Duodenal mucosa (tissue), 2 donors: ENCODE measurements at regions not wholly inside any gene's neighbourhood (a gene's known extent, or its start where the extent isn't known, plus 50 kb on each side); places are given as distances from the start of the nearest gene placed in this dataset.

Experiments used
- H3K27ac ChIP-seq: one replicate; pipeline ENCODE4 v1.7.0; 2013; ENCODE audit warnings: low read depth, low read length
- H3K27me3 ChIP-seq, 2 donors: one replicate each; pipeline ENCODE4 v1.7.0; 2013; ENCODE audit warnings: low read length in 2 of 2, control low read depth in 1 of 2; ENCODE audit not compliant: insufficient read depth in 2 of 2, control insufficient read depth in 1 of 2
- H3K36me3 ChIP-seq, 2 donors: one replicate each; pipeline ENCODE4 v1.7.0; 2013; ENCODE audit warnings: low read length in 2 of 2, control low read depth in 1 of 2; ENCODE audit not compliant: insufficient read depth in 2 of 2, control insufficient read depth in 1 of 2
- H3K4me1 ChIP-seq, 2 donors: one replicate each; pipeline ENCODE4 v1.7.0; 2013; ENCODE audit warnings: low read length in 2 of 2, control low read depth in 1 of 2; ENCODE audit not compliant: insufficient read depth in 2 of 2, control insufficient read depth in 1 of 2
- H3K4me3 ChIP-seq, 2 donors: one replicate each; pipeline ENCODE4 v1.7.0; 2013; ENCODE audit warnings: low read length in 2 of 2, low read depth in 1 of 2
- H3K9ac ChIP-seq, 2 donors: one replicate each; pipeline ENCODE4 v1.7.0; 2013; ENCODE audit warnings: low read length in 2 of 2, low read depth in 1 of 2
- H3K9me3 ChIP-seq, 2 donors: one replicate each; pipeline ENCODE4 v1.7.0; 2013; ENCODE audit warnings: low read length in 2 of 2, control low read depth in 1 of 2; ENCODE audit not compliant: control insufficient read depth in 1 of 2

- H3K9ac ChIP-seq = no peak overlapping the region
- H3K4me1 ChIP-seq = peaks cover 0 to 13% of the 10 kb centered on the region in 2 donors
- H3K9me3 ChIP-seq = no peaks in the 10 kb centered on the region
- no peak overlapping the region for H3K4me3 ChIP-seq
- no peaks in the 10 kb centered on the region for H3K27me3 ChIP-seq
- H3K27ac ChIP-seq = no peak overlapping the region
- H3K36me3 ChIP-seq = no peaks in the 10 kb centered on the region
These were observed 49.8 kb downstream of the PLCE1 start for GRCh38 chr10:94043431-94043990.

- Histone ChIP-seq H3K4me1 (peaks cover 0 to 13% of the 10 kb centered on the region in 2 donors), H3K36me3 (no peaks in the 10 kb centered on the region), H3K9ac (no peak overlapping the region), H3K27me3 (no peaks in the 10 kb centered on the region), H3K27ac (no peak overlapping the region), H3K4me3 (no peak overlapping the region), H3K9me3 (no peaks in the 10 kb centered on the region)
These were observed 52.4 kb downstream of the PLCE1 start for GRCh38 chr10:94046098-94046497.

GRCh38 chr10:94047293-94047692 is 53.6 kb downstream of the PLCE1 start:
- H3K36me3 ChIP-seq = no peaks in the 10 kb centered on the region
- no peak overlapping the region for H3K4me3 ChIP-seq
- no peak overlapping the region for H3K27ac ChIP-seq
- H3K4me1 ChIP-seq = peaks cover 0 to 7% of the 10 kb centered on the region in 2 donors
- H3K9ac ChIP-seq = no peak overlapping the region
- no peaks in the 10 kb centered on the region for H3K9me3 ChIP-seq
- H3K27me3 ChIP-seq = no peaks in the 10 kb centered on the region

GRCh38 chr10:94049911-94050310 is 56.2 kb downstream of the PLCE1 start:
- no peaks in the 10 kb centered on the region for H3K4me1 ChIP-seq
- H3K27me3 ChIP-seq = no peaks in the 10 kb centered on the region
- H3K9me3 ChIP-seq = no peaks in the 10 kb centered on the region
- H3K27ac ChIP-seq = no peak overlapping the region
- no peaks in the 10 kb centered on the region for H3K36me3 ChIP-seq
- H3K4me3 ChIP-seq = no peak overlapping the region
- no peak overlapping the region for H3K9ac ChIP-seq

- no peak overlapping the region for H3K9ac ChIP-seq
- H3K9me3 ChIP-seq = no peaks in the 10 kb centered on the region
- H3K4me3 ChIP-seq = no peak overlapping the region
- H3K36me3 ChIP-seq = no peaks in the 10 kb centered on the region
- no peaks in the 10 kb centered on the region for H3K4me1 ChIP-seq
- no peaks in the 10 kb centered on the region for H3K27me3 ChIP-seq
- H3K27ac ChIP-seq = no peak overlapping the region
These were observed 58.5 kb downstream of the PLCE1 start for GRCh38 chr10:94052281-94052680.

- no peaks in the 10 kb centered on the region for H3K36me3 ChIP-seq
- H3K4me3 ChIP-seq = no peak overlapping the region
- H3K27ac ChIP-seq = no peak overlapping the region
- no peak overlapping the region for H3K9ac ChIP-seq
- H3K27me3 ChIP-seq = no peaks in the 10 kb centered on the region
- H3K4me1 ChIP-seq = no peaks in the 10 kb centered on the region
- H3K9me3 ChIP-seq = no peaks in the 10 kb centered on the region
These were observed 59.4 kb downstream of the PLCE1 start for GRCh38 chr10:94052866-94053791.

GRCh38 chr10:94059178-94059883 is 65.6 kb downstream of the PLCE1 start:
- Histone ChIP-seq H3K9ac (no peak overlapping the region), H3K4me1 (no peaks in the 10 kb centered on the region), H3K9me3 (no peaks in the 10 kb centered on the region), H3K27ac (no peak overlapping the region), H3K4me3 (no peak overlapping the region), H3K27me3 (no peaks in the 10 kb centered on the region), H3K36me3 (no peaks in the 10 kb centered on the region)

GRCh38 chr10:94061026-94061425 is 67.3 kb downstream of the PLCE1 start:
- Histone ChIP-seq H3K4me1 (peaks cover 5 to 11% of the 10 kb centered on the region in 2 donors), H3K4me3 (no peak overlapping the region), H3K36me3 (no peaks in the 10 kb centered on the region), H3K9ac (no peak overlapping the region), H3K27ac (no peak overlapping the region), H3K9me3 (no peaks in the 10 kb centered on the region), H3K27me3 (no peaks in the 10 kb centered on the region)

- Histone ChIP-seq H3K27me3 (no peaks in the 10 kb centered on the region), H3K9me3 (no peaks in the 10 kb centered on the region), H3K9ac (no peak overlapping the region), H3K27ac (no peak overlapping the region), H3K36me3 (no peaks in the 10 kb centered on the region), H3K4me1 (peaks cover 5 to 11% of the 10 kb centered on the region in 2 donors), H3K4me3 (no peak overlapping the region)
These were observed 68.9 kb downstream of the PLCE1 start for GRCh38 chr10:94062611-94063010.

- Histone ChIP-seq H3K27ac (no peak overlapping the region), H3K4me3 (no peak overlapping the region), H3K4me1 (peaks cover 5 to 23% of the 10 kb centered on the region in 2 donors), H3K9me3 (no peaks in the 10 kb centered on the region), H3K9ac (no peak overlapping the region), H3K36me3 (no peaks in the 10 kb centered on the region), H3K27me3 (no peaks in the 10 kb centered on the region)
These were observed 71.6 kb downstream of the PLCE1 start for GRCh38 chr10:94065362-94065761.
